Keratinocyte (primary cell): ENCODE measurements at regions not wholly inside any gene's neighbourhood (a gene's known extent, or its start where the extent isn't known, plus 50 kb on each side); places are given as distances from the start of the nearest gene placed in this dataset.

Experiments used
- DNase-seq: peaks from one replicate; pipeline ENCODE4 v3.0.0-alpha.2; 2011; ENCODE audit warnings: low read depth, missing footprints, low spot score
- FAIRE-seq: peaks from 2 replicates; lab custom pipeline; 2011; peaks lifted over from hg19 to GRCh38; lab: Jason Lieb, UNC
- H2AFZ ChIP-seq: 2 replicates; pipeline ENCODE4 v1.6.0; 2012; ENCODE audit warnings: low read length, control low read depth, inconsistent platforms; ENCODE audit not compliant: control insufficient read depth
- H3K27ac ChIP-seq: 2 replicates; pipeline ENCODE4 v1.5.1; 2011; ENCODE audit warnings: low read length; ENCODE audit not compliant: control insufficient read depth, insufficient read depth
- H3K27me3 ChIP-seq: 3 replicates; pipeline ENCODE4 v1.6.0; 2011; ENCODE audit warnings: low read length; ENCODE audit not compliant: control insufficient read depth, insufficient read depth; ENCODE audit errors: extremely low read depth
- H3K36me3 ChIP-seq, 2 experiments: 2 replicates in 1 of 2; 3 replicates in 1 of 2; pipeline ENCODE4 v1.5.1; 2011; ENCODE audit warnings: low read length in 2 of 2, mild to moderate bottlenecking in 1 of 2; ENCODE audit not compliant: control insufficient read depth in 2 of 2, insufficient read depth in 2 of 2; ENCODE audit errors: extremely low read depth in 1 of 2
- H3K4me1 ChIP-seq: 3 replicates; pipeline ENCODE4 v1.5.1; 2011; ENCODE audit warnings: low read length; ENCODE audit not compliant: control insufficient read depth, insufficient read depth; ENCODE audit errors: extremely low read depth
- H3K4me2 ChIP-seq: 3 replicates; pipeline ENCODE4 v1.6.0; 2011; ENCODE audit warnings: low read depth, low read length; ENCODE audit not compliant: control insufficient read depth, insufficient read depth; ENCODE audit errors: extremely low read depth
- H3K4me3 ChIP-seq, 3 experiments: fragments of 200-600 bp in 1 of 3; sonication (generic) in 1 of 3; 2 replicates in 2 of 3; 3 replicates in 1 of 3; pipeline ENCODE4 v1.5.1; 2011 to 2016; ENCODE audit warnings: low read length in 3 of 3, mild to moderate bottlenecking in 3 of 3, control low read depth in 2 of 3, inconsistent platforms in 1 of 3, low read depth in 1 of 3, mixed read lengths in 1 of 3, mixed run types in 1 of 3, moderate library complexity in 1 of 3; ENCODE audit not compliant: control insufficient read depth in 2 of 3, insufficient read depth in 2 of 3; ENCODE audit errors: extremely low read depth in 1 of 3
- H3K79me2 ChIP-seq: 2 replicates; pipeline ENCODE4 v1.6.0; 2012; ENCODE audit warnings: low read length; ENCODE audit not compliant: control insufficient read depth, insufficient read depth
- H3K9ac ChIP-seq: 3 replicates; pipeline ENCODE4 v1.6.0; 2011; ENCODE audit warnings: low read length; ENCODE audit not compliant: control insufficient read depth, insufficient read depth; ENCODE audit errors: extremely low read depth
- H3K9me1 ChIP-seq: 3 replicates; pipeline ENCODE4 v1.6.0; 2011; ENCODE audit warnings: low read length; ENCODE audit not compliant: control insufficient read depth, insufficient read depth; ENCODE audit errors: extremely low read depth
- H3K9me3 ChIP-seq: 2 replicates; pipeline ENCODE4 v1.5.1; 2012; ENCODE audit warnings: low read depth, low read length; ENCODE audit not compliant: control insufficient read depth
- H4K20me1 ChIP-seq: 3 replicates; pipeline ENCODE4 v1.6.0; 2011; ENCODE audit warnings: low read length; ENCODE audit not compliant: control insufficient read depth, insufficient read depth; ENCODE audit errors: extremely low read depth
- EZH2 ChIP-seq: IDR thresholded peaks from one replicate; pipeline ENCODE4 v1.6.1; 2012; ENCODE audit warnings: inconsistent platforms, mild to moderate bottlenecking, low read length, moderate library complexity
- dilution Hi-C: fragments of 300-500 bp; cut with MboI; formaldehyde crosslinking; loops from one replicate; pipeline ENCODE4 v1.7.0; 2020; ENCODE audit warnings: low sequenced_read_pairs; ENCODE audit not compliant: extremely low pct_ligation_motif_present
- TF ChIP-seq, protein P1 (sequence below), 3 experiments: IDR thresholded peaks in 1 of 3; conservative IDR thresholded peaks in 1 of 3; optimal IDR thresholded peaks in 1 of 3; 2 replicates in 2 of 3; 3 replicates in 1 of 3; pipeline versions ENCODE3 to v1.5.1; 2011; ENCODE audit warnings: low read length in 3 of 3, mild to moderate bottlenecking in 3 of 3, moderate library complexity in 2 of 3, control low read depth in 1 of 3, inconsistent platforms in 1 of 3; ENCODE audit not compliant: insufficient read depth in 2 of 3; ENCODE audit errors: extremely low read depth in 1 of 3

DNA sequence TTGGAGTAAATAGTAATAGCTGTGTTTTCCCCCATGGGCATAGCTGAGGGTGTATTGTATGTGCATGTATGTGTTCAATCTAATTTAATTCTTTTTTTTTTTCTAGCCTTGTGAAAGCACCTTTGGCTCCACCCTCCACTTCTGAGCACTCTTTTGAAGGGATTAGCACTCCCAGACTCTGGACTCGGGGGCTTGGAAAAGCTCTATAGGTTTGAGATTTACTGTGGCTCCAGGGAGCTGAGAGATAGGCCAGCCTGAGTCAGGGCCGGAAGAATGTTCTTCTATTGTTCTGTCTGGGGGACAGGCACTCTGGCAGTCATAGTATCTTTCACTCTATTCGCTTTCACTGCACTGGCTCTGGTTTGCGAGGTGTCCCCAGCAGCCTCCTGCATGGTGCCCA lies 540.0 kb upstream of the TBX3 start:
- DNase-seq (no peak), FAIRE-seq (no peak)
- Histone ChIP-seq H4K20me1 (no peaks in the 10 kb centered on the region), H3K9ac (no peak overlapping the region), H3K27ac (no peak overlapping the region), H3K4me3 (no peak overlapping the region), H3K9me3 (no peaks in the 10 kb centered on the region), H3K4me2 (no peak overlapping the region), H3K4me1 (peaks cover 14% of the 10 kb centered on the region), H3K79me2 (no peaks in the 10 kb centered on the region), H2AFZ (no peak overlapping the region), H3K9me1 (no peaks in the 10 kb centered on the region), H3K36me3 (no peaks in the 10 kb centered on the region), H3K27me3 (no peaks in the 10 kb centered on the region)
- TF ChIP-seq, protein P1, sequence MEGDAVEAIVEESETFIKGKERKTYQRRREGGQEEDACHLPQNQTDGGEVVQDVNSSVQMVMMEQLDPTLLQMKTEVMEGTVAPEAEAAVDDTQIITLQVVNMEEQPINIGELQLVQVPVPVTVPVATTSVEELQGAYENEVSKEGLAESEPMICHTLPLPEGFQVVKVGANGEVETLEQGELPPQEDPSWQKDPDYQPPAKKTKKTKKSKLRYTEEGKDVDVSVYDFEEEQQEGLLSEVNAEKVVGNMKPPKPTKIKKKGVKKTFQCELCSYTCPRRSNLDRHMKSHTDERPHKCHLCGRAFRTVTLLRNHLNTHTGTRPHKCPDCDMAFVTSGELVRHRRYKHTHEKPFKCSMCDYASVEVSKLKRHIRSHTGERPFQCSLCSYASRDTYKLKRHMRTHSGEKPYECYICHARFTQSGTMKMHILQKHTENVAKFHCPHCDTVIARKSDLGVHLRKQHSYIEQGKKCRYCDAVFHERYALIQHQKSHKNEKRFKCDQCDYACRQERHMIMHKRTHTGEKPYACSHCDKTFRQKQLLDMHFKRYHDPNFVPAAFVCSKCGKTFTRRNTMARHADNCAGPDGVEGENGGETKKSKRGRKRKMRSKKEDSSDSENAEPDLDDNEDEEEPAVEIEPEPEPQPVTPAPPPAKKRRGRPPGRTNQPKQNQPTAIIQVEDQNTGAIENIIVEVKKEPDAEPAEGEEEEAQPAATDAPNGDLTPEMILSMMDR (optimal IDR thresholded peaks at IDR 0.05 in 1 of 3, IDR thresholded peaks at IDR 0.05 in 1 of 3, conservative IDR thresholded peaks at IDR 0.05 in 1 of 3; ENCODE audit: extremely low read depth in 1 of 3, insufficient read depth in 2 of 3, low read length in 3 of 3) = no peak
- TF ChIP-seq EZH2 = no peak
- dilution Hi-C loops = no loop called here

DNA sequence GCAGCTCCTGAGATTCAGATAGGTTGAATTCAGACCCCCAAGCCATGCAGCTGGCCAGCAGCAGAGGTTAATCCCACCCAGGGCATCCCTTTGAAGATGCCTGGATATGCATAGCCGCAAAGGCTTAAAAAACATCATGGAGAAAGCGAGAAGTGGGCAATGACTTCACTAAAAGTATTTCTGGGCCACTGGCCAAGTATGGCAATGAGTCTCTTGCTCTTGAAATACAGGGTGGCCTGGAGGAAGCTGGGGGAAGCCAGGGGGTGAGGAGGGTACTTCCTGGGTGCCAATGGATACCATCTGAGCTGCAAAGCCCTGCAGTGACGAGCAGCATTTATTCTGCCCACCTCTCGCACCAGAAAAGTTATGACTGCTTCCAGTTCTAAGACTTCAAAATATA lies 539.3 kb upstream of the TBX3 start:
- Histone ChIP-seq H3K27ac (no peak overlapping the region), H3K4me3 (no peak overlapping the region), H3K4me1 (peaks cover 14% of the 10 kb centered on the region), H3K36me3 (no peaks in the 10 kb centered on the region), H3K79me2 (no peaks in the 10 kb centered on the region), H3K9me3 (no peaks in the 10 kb centered on the region), H3K9me1 (no peaks in the 10 kb centered on the region), H3K4me2 (no peak overlapping the region), H2AFZ (no peak overlapping the region), H4K20me1 (no peaks in the 10 kb centered on the region), H3K9ac (no peak overlapping the region), H3K27me3 (no peaks in the 10 kb centered on the region)
- dilution Hi-C loops = no loop called here
- DNase-seq = no peak
- TF ChIP-seq, protein P1 (optimal IDR thresholded peaks at IDR 0.05 in 1 of 3, IDR thresholded peaks at IDR 0.05 in 1 of 3, conservative IDR thresholded peaks at IDR 0.05 in 1 of 3; ENCODE audit: extremely low read depth in 1 of 3, insufficient read depth in 2 of 3, low read length in 3 of 3) = no peak
- no peak for TF ChIP-seq EZH2
- peak; percentile 71 for FAIRE-seq
